Tibial nerve (tissue), 3 donors: ENCODE measurements at regions not wholly inside any gene's neighbourhood (a gene's known extent, or its start where the extent isn't known, plus 50 kb on each side); places are given as distances from the start of the nearest gene placed in this dataset.
"Not testable (repeated sequence)": the region's sequence is repeated elsewhere in the genome, so short reads cannot be mapped to it uniquely, and the experiment has no call there.

ENCODE experiments used
- CTCF ChIP-seq, 5 experiments: fragments of 200-600 bp in 3 of 5; fragments of 450-650 bp in 2 of 5; sonication (generic) in 3 of 5; IDR thresholded peaks; one replicate each; pipeline ENCODE4 v1.5.1; 2016 to 2019; ENCODE audit warnings: antibody characterized with exemption in 5 of 5, mild to moderate bottlenecking in 3 of 5, moderate library complexity in 2 of 5
- POLR2A ChIP-seq, 2 donors: fragments of 450-650 bp; IDR thresholded peaks; one replicate each; pipeline ENCODE4 v1.6.1; 2017; ENCODE audit warnings: antibody characterized with exemption in 2 of 2, mild to moderate bottlenecking in 2 of 2, moderate library complexity in 2 of 2

GRCh38 chr21:8466642-8467041 lies 2054.7 kb upstream of the TPTE start:
- TF ChIP-seq CTCF, POLR2A (IDR thresholded peaks at IDR 0.05): not testable (repeated sequence)
